GM19397 (cell line): ENCODE measurements at regions not wholly inside any gene's neighbourhood (a gene's known extent, or its start where the extent isn't known, plus 50 kb on each side); places are given as distances from the start of the nearest gene placed in this dataset.
"Not testable (repeated sequence)": the region's sequence is repeated elsewhere in the genome, so short reads cannot be mapped to it uniquely, and the experiment has no call there.

Experiments used
- ATAC-seq: cut with Tn5 transposase; IDR thresholded peaks from one replicate; pipeline ENCODE4 v1.9.1; 2021; ENCODE audit warnings: mild to moderate bottlenecking, moderate library complexity; ENCODE audit not compliant: unreplicated experiment

GRCh38 chr21:33994373-33994772 lies 78.8 kb upstream of the ATP5PO start:
- ATAC-seq, result no peak

GRCh38 chr21:33993286-33994231 lies 78.0 kb upstream of the ATP5PO start:
- ATAC-seq, result no peak

GRCh38 chr21:33992412-33992811 lies 76.8 kb upstream of the ATP5PO start:
- not testable (repeated sequence) for ATAC-seq

GRCh38 chr21:33991133-33991532 lies 75.5 kb upstream of the ATP5PO start:
- no peak for ATAC-seq

- no peak for ATAC-seq
Observed at GRCh38 chr21:33989440-33989839, 73.8 kb upstream of the ATP5PO start.

GRCh38 chr21:33988237-33989017 lies 72.8 kb upstream of the ATP5PO start:
- ATAC-seq, result no peak

GRCh38 chr21:33987461-33987860 lies 71.9 kb upstream of the ATP5PO start:
- no peak for ATAC-seq

GRCh38 chr21:33985117-33986050 lies 69.8 kb upstream of the ATP5PO start:
- no peak for ATAC-seq

GRCh38 chr21:33984021-33984481 lies 68.4 kb upstream of the ATP5PO start:
- no peak for ATAC-seq

GRCh38 chr21:33981391-33982101 lies 65.9 kb upstream of the ATP5PO start:
- ATAC-seq, result no peak

GRCh38 chr21:33980276-33980916 lies 64.8 kb upstream of the ATP5PO start:
- ATAC-seq, result no peak

GRCh38 chr21:33978585-33978984 lies 63.0 kb upstream of the ATP5PO start:
- ATAC-seq, result no peak

GRCh38 chr21:33977721-33978369 lies 62.2 kb upstream of the ATP5PO start:
- ATAC-seq, result no peak

- no peak for ATAC-seq
Observed at GRCh38 chr21:33977017-33977720, 61.6 kb upstream of the ATP5PO start.

- ATAC-seq, result peak; percentile 45
Observed at GRCh38 chr21:33976082-33977016, 60.7 kb upstream of the ATP5PO start.

GRCh38 chr21:33975548-33976081 lies 60.0 kb upstream of the ATP5PO start:
- ATAC-seq, result peak; percentile 77
